ENCODE measurements at regions not wholly inside any gene's neighbourhood (a gene's known extent, or its start where the extent isn't known, plus 50 kb on each side); places are given as distances from the start of the nearest gene placed in this dataset.
"Not testable (repeated sequence)": the region's sequence is repeated elsewhere in the genome, so short reads cannot be mapped to it uniquely, and the experiment has no call there.

GRCh38 chr21:13849489-13849888 lies 239.9 kb downstream of the POTED start:
- not testable (repeated sequence) for TF ChIP-seq ZSCAN16 (tag by site-specific recombination; IDR thresholded peaks at IDR 0.05); CTCF (tag by site-specific recombination; IDR thresholded peaks at IDR 0.05); MYNN (tag by site-specific recombination; IDR thresholded peaks at IDR 0.05; ENCODE audit: borderline replicate concordance); SCRT1 (tag by site-specific recombination; IDR thresholded peaks at IDR 0.05; ENCODE audit: borderline replicate concordance); ZNF138 (tag by site-specific recombination; IDR thresholded peaks at IDR 0.05; ENCODE audit: borderline replicate concordance); ZNF658 (tag by site-specific recombination; IDR thresholded peaks at IDR 0.05)
- TF ChIP-seq, protein P1, sequence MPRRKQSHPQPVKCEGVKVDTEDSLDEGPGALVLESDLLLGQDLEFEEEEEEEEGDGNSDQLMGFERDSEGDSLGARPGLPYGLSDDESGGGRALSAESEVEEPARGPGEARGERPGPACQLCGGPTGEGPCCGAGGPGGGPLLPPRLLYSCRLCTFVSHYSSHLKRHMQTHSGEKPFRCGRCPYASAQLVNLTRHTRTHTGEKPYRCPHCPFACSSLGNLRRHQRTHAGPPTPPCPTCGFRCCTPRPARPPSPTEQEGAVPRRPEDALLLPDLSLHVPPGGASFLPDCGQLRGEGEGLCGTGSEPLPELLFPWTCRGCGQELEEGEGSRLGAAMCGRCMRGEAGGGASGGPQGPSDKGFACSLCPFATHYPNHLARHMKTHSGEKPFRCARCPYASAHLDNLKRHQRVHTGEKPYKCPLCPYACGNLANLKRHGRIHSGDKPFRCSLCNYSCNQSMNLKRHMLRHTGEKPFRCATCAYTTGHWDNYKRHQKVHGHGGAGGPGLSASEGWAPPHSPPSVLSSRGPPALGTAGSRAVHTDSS (tag by site-specific recombination; IDR thresholded peaks at IDR 0.05), result not testable (repeated sequence)
- TF ChIP-seq, protein P2, sequence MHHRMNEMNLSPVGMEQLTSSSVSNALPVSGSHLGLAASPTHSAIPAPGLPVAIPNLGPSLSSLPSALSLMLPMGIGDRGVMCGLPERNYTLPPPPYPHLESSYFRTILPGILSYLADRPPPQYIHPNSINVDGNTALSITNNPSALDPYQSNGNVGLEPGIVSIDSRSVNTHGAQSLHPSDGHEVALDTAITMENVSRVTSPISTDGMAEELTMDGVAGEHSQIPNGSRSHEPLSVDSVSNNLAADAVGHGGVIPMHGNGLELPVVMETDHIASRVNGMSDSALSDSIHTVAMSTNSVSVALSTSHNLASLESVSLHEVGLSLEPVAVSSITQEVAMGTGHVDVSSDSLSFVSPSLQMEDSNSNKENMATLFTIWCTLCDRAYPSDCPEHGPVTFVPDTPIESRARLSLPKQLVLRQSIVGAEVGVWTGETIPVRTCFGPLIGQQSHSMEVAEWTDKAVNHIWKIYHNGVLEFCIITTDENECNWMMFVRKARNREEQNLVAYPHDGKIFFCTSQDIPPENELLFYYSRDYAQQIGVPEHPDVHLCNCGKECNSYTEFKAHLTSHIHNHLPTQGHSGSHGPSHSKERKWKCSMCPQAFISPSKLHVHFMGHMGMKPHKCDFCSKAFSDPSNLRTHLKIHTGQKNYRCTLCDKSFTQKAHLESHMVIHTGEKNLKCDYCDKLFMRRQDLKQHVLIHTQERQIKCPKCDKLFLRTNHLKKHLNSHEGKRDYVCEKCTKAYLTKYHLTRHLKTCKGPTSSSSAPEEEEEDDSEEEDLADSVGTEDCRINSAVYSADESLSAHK (tag by site-specific recombination; IDR thresholded peaks at IDR 0.05), result not testable (repeated sequence)
- TF ChIP-seq, protein P3, sequence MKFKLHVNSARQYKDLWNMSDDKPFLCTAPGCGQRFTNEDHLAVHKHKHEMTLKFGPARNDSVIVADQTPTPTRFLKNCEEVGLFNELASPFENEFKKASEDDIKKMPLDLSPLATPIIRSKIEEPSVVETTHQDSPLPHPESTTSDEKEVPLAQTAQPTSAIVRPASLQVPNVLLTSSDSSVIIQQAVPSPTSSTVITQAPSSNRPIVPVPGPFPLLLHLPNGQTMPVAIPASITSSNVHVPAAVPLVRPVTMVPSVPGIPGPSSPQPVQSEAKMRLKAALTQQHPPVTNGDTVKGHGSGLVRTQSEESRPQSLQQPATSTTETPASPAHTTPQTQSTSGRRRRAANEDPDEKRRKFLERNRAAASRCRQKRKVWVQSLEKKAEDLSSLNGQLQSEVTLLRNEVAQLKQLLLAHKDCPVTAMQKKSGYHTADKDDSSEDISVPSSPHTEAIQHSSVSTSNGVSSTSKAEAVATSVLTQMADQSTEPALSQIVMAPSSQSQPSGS (tag by site-specific recombination; IDR thresholded peaks at IDR 0.05; ENCODE audit: low read depth), result not testable (repeated sequence)
